B cell (primary cell): ENCODE measurements at regions not wholly inside any gene's neighbourhood (a gene's known extent, or its start where the extent isn't known, plus 50 kb on each side); places are given as distances from the start of the nearest gene placed in this dataset.

Experiments used
- ATAC-seq: fragments of 200-7000 bp; cut with Tn5 transposase; one replicate; pipeline ENCODE4 v1.10.0; 2021; ENCODE audit warnings: low read depth, mild to moderate bottlenecking, moderate number of reproducible peaks, moderate library complexity
- CTCF ChIA-PET: fragments of 350-600 bp; sonication (Branson Sonifier 250); formaldehyde crosslinking; loops from one replicate; lab custom pipeline; 2021; ENCODE audit warnings: antibody characterized with exemption, inconsistent platforms; lab: Charles Lee
- POLR2A ChIA-PET: fragments of 350-600 bp; sonication (Branson Sonifier 250); formaldehyde crosslinking; loops from one replicate; lab custom pipeline; 2021; ENCODE audit warnings: antibody characterized with exemption; lab: Charles Lee
- DNase-seq: peaks from one replicate; pipeline ENCODE4 v3.0.0; 2013
- H2AFZ ChIP-seq: 2 replicates; pipeline ENCODE4 v1.6.1; 2012; ENCODE audit warnings: mild to moderate bottlenecking, low read depth, low read length; ENCODE audit not compliant: insufficient read depth, poor library complexity, severe bottlenecking
- H3K27ac ChIP-seq, 2 donors: 1 replicate in 1 of 2; 2 replicates in 1 of 2; pipeline ENCODE4 v1.5.1; 2012 to 2013; ENCODE audit warnings: low read length in 2 of 2, mild to moderate bottlenecking in 2 of 2, moderate library complexity in 1 of 2
- H3K27me3 ChIP-seq, 4 experiments: fragments of 200-600 bp in 1 of 4; sonication (generic) in 1 of 4; replicated peaks in 1 of 4; 1 replicate in 2 of 4; 2 replicates in 2 of 4; pipeline versions ENCODE4 v1.6.1 to v1.7.0; 2013 to 2016; ENCODE audit warnings: low read length in 3 of 4, mild to moderate bottlenecking in 2 of 4, mixed read lengths in 1 of 4, moderate library complexity in 1 of 4; ENCODE audit not compliant: insufficient read depth in 4 of 4, control insufficient read depth in 3 of 4; ENCODE audit errors: control extremely low read depth in 1 of 4
- H3K36me3 ChIP-seq, 2 experiments: replicated peaks in 1 of 2; 1 replicate in 1 of 2; 2 replicates in 1 of 2; pipeline versions ENCODE4 v1.6.1 to v1.7.1; 2013; ENCODE audit warnings: low read length in 1 of 2; ENCODE audit not compliant: insufficient read depth in 2 of 2, control insufficient read depth in 1 of 2; ENCODE audit errors: control extremely low read depth in 1 of 2, extremely low read depth in 1 of 2
- H3K4me1 ChIP-seq, 2 donors: fragments of 200-600 bp in 1 of 2; sonication (generic) in 1 of 2; 1 replicate in 1 of 2; 2 replicates in 1 of 2; pipeline versions ENCODE4 v1.5.1 to v1.6.1; 2013 to 2017; ENCODE audit warnings: low read length in 2 of 2; ENCODE audit not compliant: control insufficient read depth in 2 of 2, insufficient read depth in 2 of 2
- H3K4me2 ChIP-seq: replicated peaks from 2 replicates; pipeline ENCODE3; 2012; ENCODE audit warnings: mild to moderate bottlenecking, low read depth, low read length; ENCODE audit not compliant: poor library complexity, severe bottlenecking
- H3K4me3 ChIP-seq, 5 experiments: fragments of 200-600 bp in 1 of 5; sonication (generic) in 1 of 5; 1 replicate in 3 of 5; 2 replicates in 2 of 5; pipeline versions ENCODE4 v1.5.1 to v1.7.0; 2011 to 2016; ENCODE audit warnings: low read length in 4 of 5, mild to moderate bottlenecking in 4 of 5, low read depth in 2 of 5, control low read depth in 1 of 5, moderate library complexity in 1 of 5; ENCODE audit not compliant: insufficient read depth in 1 of 5; ENCODE audit errors: control extremely low read depth in 1 of 5, extremely low read depth in 1 of 5
- H3K79me2 ChIP-seq: fragments of 200-600 bp; sonication (generic); one replicate; pipeline ENCODE4 v1.6.0; 2016; ENCODE audit warnings: low read length; ENCODE audit not compliant: control insufficient read depth, insufficient read depth
- H3K9ac ChIP-seq: fragments of 200-600 bp; sonication (generic); 2 replicates; pipeline ENCODE4 v1.6.1; 2017; ENCODE audit warnings: mild to moderate bottlenecking, low read length, moderate library complexity
- H3K9me3 ChIP-seq, 3 donors: one replicate each; pipeline versions ENCODE4 v1.6.1 to v1.7.1; 2013; ENCODE audit warnings: low read length in 2 of 3; ENCODE audit not compliant: control insufficient read depth in 2 of 3, insufficient read depth in 1 of 3; ENCODE audit errors: control extremely low read depth in 1 of 3
- H4K20me1 ChIP-seq: 2 replicates; pipeline ENCODE4 v1.6.0; 2012; ENCODE audit warnings: mild to moderate bottlenecking, low read length; ENCODE audit not compliant: insufficient read depth, control insufficient read depth, poor library complexity, severe bottlenecking
- H3K27ac Mint-ChIP-seq: one replicate; pipeline ENCODE4 v1.8.0; 2021; ENCODE audit warnings: mixed read lengths
- H3K27me3 Mint-ChIP-seq: one replicate; pipeline ENCODE4 v1.8.0; 2021; ENCODE audit warnings: mixed read lengths
- H3K4me1 Mint-ChIP-seq: one replicate; pipeline ENCODE4 v1.8.0; 2021; ENCODE audit warnings: mixed read lengths
- H3K4me3 Mint-ChIP-seq: one replicate; pipeline ENCODE4 v1.8.0; 2021; ENCODE audit warnings: mixed read lengths
- H3K9me3 Mint-ChIP-seq: one replicate; pipeline ENCODE4 v1.8.0; 2022; ENCODE audit warnings: mixed read lengths; ENCODE audit not compliant: insufficient read depth
- EZH2 ChIP-seq: IDR thresholded peaks from 2 replicates; pipeline ENCODE4 v1.6.1; 2012; ENCODE audit warnings: borderline replicate concordance, low read depth, mild to moderate bottlenecking, moderate library complexity, low read length; ENCODE audit not compliant: insufficient read depth, poor library complexity, severe bottlenecking
- WGBS: methylation state at CpG from one replicate; pipeline ENCODE4 v1.1.5; 2013; ENCODE audit warnings: missing lambda C conversion rate; ENCODE audit not compliant: insufficient coverage; 5-methylcytosine and 5-hydroxymethylcytosine counted together
- intact Hi-C: fragments of 100-400 bp; cut with micrococcal nuclease; formaldehyde crosslinking; loops from one replicate; pipeline ENCODE4 v1.10.0; 2022
- TF ChIP-seq, protein P1 (sequence below): fragments of 200-600 bp; IDR thresholded peaks from one replicate; pipeline ENCODE4 v1.8.0; 2022; ENCODE audit warnings: antibody characterized with exemption, mild to moderate bottlenecking

DNA sequence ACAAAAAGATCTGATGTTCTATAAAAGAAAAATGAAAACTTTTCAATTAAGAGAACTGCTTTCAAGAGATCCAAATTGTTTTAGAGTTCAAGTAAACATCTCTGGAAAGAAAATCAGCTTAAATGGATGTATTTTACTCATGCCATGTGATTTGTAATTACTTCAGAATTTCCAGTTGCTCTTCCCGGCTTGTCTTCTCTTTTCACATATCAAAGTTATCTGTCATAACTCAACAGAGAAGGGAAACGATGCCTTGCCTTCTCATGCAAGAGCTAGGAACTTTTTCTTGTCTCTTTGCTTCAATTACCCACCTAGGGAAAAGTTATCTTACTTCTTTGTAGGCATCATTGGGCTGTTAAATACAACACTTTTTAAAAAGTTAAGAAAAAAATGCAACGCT is 255.2 kb upstream of the POU2AF2 start:
- Mint-ChIP-seq H3K9me3 (no peaks in the 10 kb centered on the region), H3K27ac (no peak overlapping the region), H3K27me3 (peaks cover 2% of the 10 kb centered on the region), H3K4me3 (no peak overlapping the region), H3K4me1 (no peaks in the 10 kb centered on the region)
- Histone ChIP-seq H4K20me1 (no peaks in the 10 kb centered on the region), H3K4me2 (no peak overlapping the region), H3K36me3 (no peaks in the 10 kb centered on the region), H3K9me3 (no peaks in the 10 kb centered on the region), H3K79me2 (no peaks in the 10 kb centered on the region), H2AFZ (no peak overlapping the region), H3K4me1 (peaks cover 0 to 3% of the 10 kb centered on the region in 2 donors), H3K4me3 (no peak overlapping the region), H3K27me3 (no peaks in the 10 kb centered on the region), H3K27ac (no peak overlapping the region), H3K9ac (no peak overlapping the region)
- no peak for TF ChIP-seq EZH2
- TF ChIP-seq, protein P1, sequence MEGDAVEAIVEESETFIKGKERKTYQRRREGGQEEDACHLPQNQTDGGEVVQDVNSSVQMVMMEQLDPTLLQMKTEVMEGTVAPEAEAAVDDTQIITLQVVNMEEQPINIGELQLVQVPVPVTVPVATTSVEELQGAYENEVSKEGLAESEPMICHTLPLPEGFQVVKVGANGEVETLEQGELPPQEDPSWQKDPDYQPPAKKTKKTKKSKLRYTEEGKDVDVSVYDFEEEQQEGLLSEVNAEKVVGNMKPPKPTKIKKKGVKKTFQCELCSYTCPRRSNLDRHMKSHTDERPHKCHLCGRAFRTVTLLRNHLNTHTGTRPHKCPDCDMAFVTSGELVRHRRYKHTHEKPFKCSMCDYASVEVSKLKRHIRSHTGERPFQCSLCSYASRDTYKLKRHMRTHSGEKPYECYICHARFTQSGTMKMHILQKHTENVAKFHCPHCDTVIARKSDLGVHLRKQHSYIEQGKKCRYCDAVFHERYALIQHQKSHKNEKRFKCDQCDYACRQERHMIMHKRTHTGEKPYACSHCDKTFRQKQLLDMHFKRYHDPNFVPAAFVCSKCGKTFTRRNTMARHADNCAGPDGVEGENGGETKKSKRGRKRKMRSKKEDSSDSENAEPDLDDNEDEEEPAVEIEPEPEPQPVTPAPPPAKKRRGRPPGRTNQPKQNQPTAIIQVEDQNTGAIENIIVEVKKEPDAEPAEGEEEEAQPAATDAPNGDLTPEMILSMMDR = no peak
- no CpG with 5 or more reads among the region's 3 CpGs for WGBS
- intact Hi-C loops = no loop called here
- DNase-seq (no peak), ATAC-seq (no peak)
- ChIA-PET POLR2A (no interaction called here), CTCF (interaction anchor here (1.0 kb wide), 1 partner anchor 185 kb away, joined by 3 read pairs; no protein-coding TSS in a partner anchor)

DNA sequence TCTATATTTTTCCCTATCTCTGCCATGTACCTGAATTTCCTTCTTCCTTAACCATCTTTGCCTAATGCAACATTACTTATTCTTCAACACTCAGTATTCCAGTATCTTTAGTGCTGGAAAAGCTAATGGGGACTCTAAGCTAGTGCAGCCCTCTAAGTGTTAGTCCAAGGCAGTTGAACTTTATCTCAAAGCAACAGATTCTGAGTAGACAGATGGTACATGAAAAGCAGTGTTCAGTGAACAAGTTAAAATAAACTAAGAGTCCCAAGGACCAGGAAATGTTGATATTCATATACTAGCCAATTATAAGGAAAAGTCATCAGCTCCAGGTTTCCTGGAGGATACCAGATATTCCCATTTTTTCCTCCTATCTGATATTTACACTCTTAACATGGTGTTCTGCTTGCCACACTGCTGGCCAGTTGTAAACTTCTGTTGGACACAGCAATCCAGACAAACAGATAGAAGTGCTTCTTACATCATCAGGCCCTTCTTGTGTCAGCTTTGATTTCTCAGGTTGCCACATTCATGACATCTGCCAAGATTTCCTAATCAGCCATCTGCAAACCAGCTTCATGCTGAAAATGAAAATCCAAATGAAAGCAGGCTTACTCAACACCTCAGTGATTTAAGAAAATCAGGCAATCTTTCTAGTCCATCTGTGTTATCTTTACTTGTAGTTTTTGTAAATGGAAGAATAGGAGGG is 255.9 kb upstream of the POU2AF2 start:
- no peaks in the 10 kb centered on the region for H3K79me2 ChIP-seq
- Mint-ChIP-seq H3K27me3 (peaks cover 2% of the 10 kb centered on the region), H3K27ac (no peak overlapping the region), H3K9me3 (no peaks in the 10 kb centered on the region), H3K4me1 (no peaks in the 10 kb centered on the region), H3K4me3 (no peak overlapping the region)
- no peak for ATAC-seq
- DNase-seq = no peak
- H3K36me3 ChIP-seq = no peaks in the 10 kb centered on the region
- no peak for TF ChIP-seq EZH2
- TF ChIP-seq, protein P1 = no peak
- H3K27me3 ChIP-seq = no peaks in the 10 kb centered on the region
- CTCF ChIA-PET = interaction anchor here (1.0 kb wide), 1 partner anchor 185 kb away, joined by 3 read pairs; no protein-coding TSS in a partner anchor
- H3K4me2 ChIP-seq = no peak overlapping the region
- peaks cover 0 to 3% of the 10 kb centered on the region in 2 donors for H3K4me1 ChIP-seq
- no peaks in the 10 kb centered on the region for H3K9me3 ChIP-seq
- POLR2A ChIA-PET = no interaction called here
- H3K4me3 ChIP-seq = no peak overlapping the region
- H3K9ac ChIP-seq = no peak overlapping the region
- H4K20me1 ChIP-seq = no peaks in the 10 kb centered on the region
- no peak overlapping the region for H2AFZ ChIP-seq
- intact Hi-C loops = no loop called here
- H3K27ac ChIP-seq = no peak overlapping the region
